ENCODE measurements at regions not wholly inside any gene's neighbourhood (a gene's known extent, or its start where the extent isn't known, plus 50 kb on each side); places are given as distances from the start of the nearest gene placed in this dataset.
A peak's percentile ranks its signal among the peaks of the same experiment; 100 is the strongest.

DNA sequence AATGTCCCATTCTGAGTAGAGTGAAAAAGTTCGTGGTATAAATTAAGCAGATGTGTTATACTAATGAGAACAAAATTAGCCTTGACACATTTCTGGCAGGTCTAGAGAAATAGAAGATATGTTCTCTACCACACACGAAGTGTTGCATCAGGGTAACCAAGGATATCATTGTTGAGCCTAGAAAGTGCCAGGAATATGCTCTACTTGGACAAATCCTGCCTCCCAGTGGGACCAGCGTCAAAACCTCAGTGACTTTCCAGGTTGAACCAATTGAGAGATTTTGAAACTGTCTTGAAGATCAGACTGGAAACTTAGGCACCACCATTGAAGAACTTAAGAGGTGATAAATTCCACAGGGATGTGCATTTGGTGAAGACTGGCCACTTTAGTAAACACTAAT lies 115.9 kb downstream of the HPGD start:
- Histone ChIP-seq H3K9ac (no peak overlapping the region), H3K4me2 (no peak overlapping the region), H3K27me3 (no peaks in the 10 kb centered on the region), H3F3A (ENCODE audit: low read depth) (no peaks in the 10 kb centered on the region), H3K27ac (no peak overlapping the region), H3K4me3 (no peak overlapping the region), H3K36me3 (no peaks in the 10 kb centered on the region), H3K79me2 (ENCODE audit: low read depth) (no peaks in the 10 kb centered on the region), H4K20me1 (ENCODE audit: low read depth) (no peaks in the 10 kb centered on the region), H2AFZ (replicated peaks) (no peak overlapping the region), H3K9me3 (ENCODE audit: low read depth) (no peaks in the 10 kb centered on the region), H3K4me1 (peaks cover 24% of the 10 kb centered on the region)
- no peak overlapping the region for H3K27ac Mint-ChIP-seq
- H3K27me3 Mint-ChIP-seq (ENCODE audit: insufficient read depth, low read depth): peaks cover 2% of the 10 kb centered on the region
- DNase-seq (ENCODE audit: low spot score): no peak
- peaks cover 2% of the 10 kb centered on the region for H3K9me3 Mint-ChIP-seq
- H3K4me3 Mint-ChIP-seq: no peak overlapping the region
- no peaks in the 10 kb centered on the region for H3K36me3 Mint-ChIP-seq
- TF ChIP-seq, protein P1, sequence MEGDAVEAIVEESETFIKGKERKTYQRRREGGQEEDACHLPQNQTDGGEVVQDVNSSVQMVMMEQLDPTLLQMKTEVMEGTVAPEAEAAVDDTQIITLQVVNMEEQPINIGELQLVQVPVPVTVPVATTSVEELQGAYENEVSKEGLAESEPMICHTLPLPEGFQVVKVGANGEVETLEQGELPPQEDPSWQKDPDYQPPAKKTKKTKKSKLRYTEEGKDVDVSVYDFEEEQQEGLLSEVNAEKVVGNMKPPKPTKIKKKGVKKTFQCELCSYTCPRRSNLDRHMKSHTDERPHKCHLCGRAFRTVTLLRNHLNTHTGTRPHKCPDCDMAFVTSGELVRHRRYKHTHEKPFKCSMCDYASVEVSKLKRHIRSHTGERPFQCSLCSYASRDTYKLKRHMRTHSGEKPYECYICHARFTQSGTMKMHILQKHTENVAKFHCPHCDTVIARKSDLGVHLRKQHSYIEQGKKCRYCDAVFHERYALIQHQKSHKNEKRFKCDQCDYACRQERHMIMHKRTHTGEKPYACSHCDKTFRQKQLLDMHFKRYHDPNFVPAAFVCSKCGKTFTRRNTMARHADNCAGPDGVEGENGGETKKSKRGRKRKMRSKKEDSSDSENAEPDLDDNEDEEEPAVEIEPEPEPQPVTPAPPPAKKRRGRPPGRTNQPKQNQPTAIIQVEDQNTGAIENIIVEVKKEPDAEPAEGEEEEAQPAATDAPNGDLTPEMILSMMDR (IDR thresholded peaks at IDR 0.05): no peak
- no peak for TF ChIP-seq EZH2 (IDR thresholded peaks at IDR 0.05)
- no peak for TF ChIP-seq EZH2phosphoT487 (IDR thresholded peaks at IDR 0.05)
- H3K4me1 Mint-ChIP-seq: peaks cover 19% of the 10 kb centered on the region

DNA sequence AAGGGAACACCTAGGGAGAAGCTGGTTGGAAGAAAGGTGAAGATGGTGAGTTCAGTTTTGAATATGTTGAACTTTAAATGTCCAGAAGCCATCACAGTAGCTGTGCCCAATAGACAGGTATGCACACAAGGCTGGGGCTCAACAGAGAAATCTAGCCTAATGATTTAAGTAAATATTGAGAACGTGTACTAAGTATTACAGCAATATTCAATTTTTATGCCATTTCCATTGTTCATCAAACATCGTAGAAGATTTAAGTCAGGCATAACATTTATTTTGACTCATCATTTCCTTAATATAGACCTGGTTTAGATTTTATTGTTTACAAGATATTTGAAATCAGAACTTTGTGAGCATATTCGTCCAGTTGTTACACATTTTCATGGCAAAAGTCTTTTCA lies 116.4 kb downstream of the HPGD start:
- no peak overlapping the region for H3K27ac ChIP-seq
- Mint-ChIP-seq H3K9me3 (peaks cover 2% of the 10 kb centered on the region), H3K4me3 (no peak overlapping the region), H3K27ac (no peak overlapping the region), H3K4me1 (peaks cover 20% of the 10 kb centered on the region), H3K27me3 (ENCODE audit: insufficient read depth, low read depth) (peaks cover 2% of the 10 kb centered on the region), H3K36me3 (no peaks in the 10 kb centered on the region)
- H3K9me3 ChIP-seq (ENCODE audit: low read depth): no peaks in the 10 kb centered on the region
- no peaks in the 10 kb centered on the region for H3K79me2 ChIP-seq (ENCODE audit: low read depth)
- H3K9ac ChIP-seq: no peak overlapping the region
- no peak overlapping the region for H2AFZ ChIP-seq (replicated peaks)
- H3K4me1 ChIP-seq: peaks cover 26% of the 10 kb centered on the region
- no peaks in the 10 kb centered on the region for H3K36me3 ChIP-seq
- no peak for TF ChIP-seq EZH2phosphoT487 (IDR thresholded peaks at IDR 0.05)
- no peak for TF ChIP-seq EZH2 (IDR thresholded peaks at IDR 0.05)
- TF ChIP-seq, protein P1 (IDR thresholded peaks at IDR 0.05): no peak
- no peak for DNase-seq (ENCODE audit: low spot score)
- H4K20me1 ChIP-seq (ENCODE audit: low read depth): no peaks in the 10 kb centered on the region
- H3F3A ChIP-seq (ENCODE audit: low read depth): no peaks in the 10 kb centered on the region
- no peaks in the 10 kb centered on the region for H3K27me3 ChIP-seq
- no peak overlapping the region for H3K4me2 ChIP-seq
- no peak overlapping the region for H3K4me3 ChIP-seq

DNA sequence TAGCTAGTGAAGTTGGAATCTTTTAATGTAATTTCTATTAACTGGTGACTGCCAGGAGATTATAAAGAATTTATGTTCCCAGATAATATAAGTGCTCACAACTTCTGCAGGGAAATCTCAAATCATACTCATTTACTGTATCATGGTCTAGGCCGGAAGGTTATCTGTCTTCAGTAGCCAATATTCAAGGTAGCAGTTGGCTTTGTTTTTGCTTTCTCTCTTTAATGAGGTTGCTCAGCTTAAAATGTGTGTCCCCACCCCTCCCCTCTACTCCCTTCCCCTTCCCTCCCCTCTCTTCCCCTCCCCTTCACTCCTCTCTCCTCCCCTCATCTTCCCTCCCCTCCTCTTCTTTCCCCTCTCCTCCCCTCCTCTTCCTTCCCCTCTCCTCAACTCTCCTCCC lies 117.6 kb downstream of the HPGD start:
- H3K36me3 Mint-ChIP-seq: no peaks in the 10 kb centered on the region
- TF ChIP-seq EZH2 (IDR thresholded peaks at IDR 0.05): no peak
- TF ChIP-seq, protein P1 (IDR thresholded peaks at IDR 0.05): no peak
- TF ChIP-seq EZH2phosphoT487 (IDR thresholded peaks at IDR 0.05): no peak
- Histone ChIP-seq H3K4me1 (peaks cover 32% of the 10 kb centered on the region), H3F3A (ENCODE audit: low read depth) (no peaks in the 10 kb centered on the region), H3K79me2 (ENCODE audit: low read depth) (no peaks in the 10 kb centered on the region), H3K9ac (no peak overlapping the region), H2AFZ (replicated peaks) (no peak overlapping the region), H3K27ac (no peak overlapping the region), H3K4me2 (no peak overlapping the region), H3K9me3 (ENCODE audit: low read depth) (no peaks in the 10 kb centered on the region), H3K36me3 (no peaks in the 10 kb centered on the region), H3K4me3 (no peak overlapping the region), H3K27me3 (no peaks in the 10 kb centered on the region), H4K20me1 (ENCODE audit: low read depth) (no peaks in the 10 kb centered on the region)
- H3K27ac Mint-ChIP-seq: no peak overlapping the region
- H3K4me3 Mint-ChIP-seq: no peak overlapping the region
- H3K4me1 Mint-ChIP-seq: peaks cover 25% of the 10 kb centered on the region
- no peak for DNase-seq (ENCODE audit: low spot score)
- peaks cover 3% of the 10 kb centered on the region for H3K27me3 Mint-ChIP-seq (ENCODE audit: insufficient read depth, low read depth)
- peaks cover 2% of the 10 kb centered on the region for H3K9me3 Mint-ChIP-seq

DNA sequence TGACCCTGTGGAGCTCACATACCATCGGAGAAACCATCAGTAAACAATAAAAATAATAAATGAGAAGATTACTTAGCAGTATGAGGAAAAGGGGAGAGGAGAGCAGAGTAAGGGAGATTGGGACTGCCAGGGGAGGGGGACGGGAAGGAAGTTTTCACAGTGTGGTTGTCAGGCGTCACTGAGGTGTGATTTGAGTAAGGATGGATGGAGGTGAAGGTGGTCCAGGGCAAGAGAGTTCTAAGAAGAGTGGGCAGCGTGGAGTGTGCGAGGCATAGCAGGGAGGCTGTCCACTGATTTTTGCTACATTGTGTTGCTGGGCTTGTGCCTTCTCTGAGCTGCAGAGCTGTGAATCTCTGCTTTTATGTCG lies 119.1 kb downstream of the HPGD start:
- no peak overlapping the region for H3K27ac Mint-ChIP-seq
- peak overlapping the region; percentile 21 for H3K4me2 ChIP-seq
- H3K4me3 ChIP-seq: no peak overlapping the region
- no peaks in the 10 kb centered on the region for H3K79me2 ChIP-seq (ENCODE audit: low read depth)
- DNase-seq (ENCODE audit: low spot score): no peak
- no peak overlapping the region for H2AFZ ChIP-seq (replicated peaks)
- H3K4me3 Mint-ChIP-seq: no peak overlapping the region
- no peaks in the 10 kb centered on the region for H3F3A ChIP-seq (ENCODE audit: low read depth)
- H3K9me3 ChIP-seq (ENCODE audit: low read depth): no peaks in the 10 kb centered on the region
- no peak overlapping the region for H3K27ac ChIP-seq
- peaks cover 3% of the 10 kb centered on the region for H3K27me3 Mint-ChIP-seq (ENCODE audit: insufficient read depth, low read depth)
- H3K36me3 ChIP-seq: no peaks in the 10 kb centered on the region
- no peaks in the 10 kb centered on the region for H4K20me1 ChIP-seq (ENCODE audit: low read depth)
- H3K9ac ChIP-seq: no peak overlapping the region
- H3K4me1 Mint-ChIP-seq: peaks cover 25% of the 10 kb centered on the region
- no peaks in the 10 kb centered on the region for H3K36me3 Mint-ChIP-seq
- no peaks in the 10 kb centered on the region for H3K27me3 ChIP-seq
- TF ChIP-seq EZH2 (IDR thresholded peaks at IDR 0.05): no peak
- no peak for TF ChIP-seq EZH2phosphoT487 (IDR thresholded peaks at IDR 0.05)
- TF ChIP-seq, protein P1 (IDR thresholded peaks at IDR 0.05): no peak
- no peaks in the 10 kb centered on the region for H3K9me3 Mint-ChIP-seq
- H3K4me1 ChIP-seq: peaks cover 32% of the 10 kb centered on the region
